H54 (cell line): ENCODE measurements at regions not wholly inside any gene's neighbourhood (a gene's known extent, or its start where the extent isn't known, plus 50 kb on each side); places are given as distances from the start of the nearest gene placed in this dataset.
A peak's percentile ranks its signal among the peaks of the same experiment; 100 is the strongest.

Experiments
- DNase-seq: peaks from one replicate; pipeline ENCODE4 v3.0.0; 2011; ENCODE audit warnings: low spot score, mixed read lengths; ENCODE audit not compliant: insufficient read length
- FAIRE-seq: peaks from 3 replicates; lab custom pipeline; 2011; peaks lifted over from hg19 to GRCh38; lab: Jason Lieb, UNC
- POLR2A ChIP-seq: IDR thresholded peaks from 2 replicates; pipeline ENCODE4 v1.6.1; 2011; ENCODE audit warnings: low read depth, mild to moderate bottlenecking, low read length

DNA sequence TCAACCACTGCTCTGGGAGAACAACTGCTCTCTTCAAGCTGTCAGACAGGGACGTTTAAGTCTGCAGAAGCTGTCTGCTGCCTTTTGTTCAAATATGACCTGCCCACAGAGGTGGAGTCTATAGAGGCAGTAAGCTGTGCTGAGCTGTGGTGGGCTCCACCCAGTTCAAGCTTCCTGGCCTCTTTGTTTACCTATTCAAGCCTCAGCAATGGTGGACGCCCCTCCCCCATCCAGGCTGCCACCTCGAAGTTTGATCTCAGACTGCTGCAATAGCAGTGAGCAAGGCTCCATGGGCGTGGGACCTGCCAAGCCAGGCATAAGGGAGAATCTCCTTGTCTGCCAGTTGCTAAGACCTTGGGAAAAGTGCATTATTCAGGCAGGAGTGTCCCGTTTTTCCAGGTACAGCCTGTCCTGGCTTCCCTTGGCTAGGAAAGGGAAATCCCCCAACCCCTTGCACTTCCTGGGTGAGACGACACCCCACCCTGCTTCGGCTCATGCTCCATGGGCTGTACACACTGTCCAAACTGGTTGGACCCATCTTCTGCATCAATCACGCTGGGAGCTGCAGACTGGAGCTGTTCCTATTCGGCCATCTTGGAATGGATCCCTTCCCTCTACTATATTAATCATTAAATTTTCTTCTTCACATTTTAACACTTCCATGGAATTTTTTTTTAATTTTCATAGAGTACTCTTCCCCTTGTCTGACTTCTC, 167.0 kb upstream of the UBE2E2 start:
- no peak for FAIRE-seq

GRCh38 chr3:23036728-23037127, 166.4 kb upstream of the UBE2E2 start:
- no peak for TF ChIP-seq POLR2A
- DNase-seq: no peak

More for the DNA sequence above, 167.0 kb upstream of the UBE2E2 start:
- DNase-seq: no peak
- no peak for TF ChIP-seq POLR2A

GRCh38 chr3:23038471-23038870, 164.7 kb upstream of the UBE2E2 start:
- FAIRE-seq (no peak), DNase-seq (no peak)
- no peak for TF ChIP-seq POLR2A

More at GRCh38 chr3:23036728-23037127, 166.4 kb upstream of the UBE2E2 start:
- FAIRE-seq: no peak

- no peak for DNase-seq
- FAIRE-seq: no peak
- no peak for TF ChIP-seq POLR2A
These were observed 161.0 kb upstream of the UBE2E2 start for GRCh38 chr3:23041918-23042696.

GRCh38 chr3:23044463-23044862, 158.7 kb upstream of the UBE2E2 start:
- FAIRE-seq (no peak), DNase-seq (no peak)
- TF ChIP-seq POLR2A: no peak

- no peak for TF ChIP-seq POLR2A
- DNase-seq: no peak
- no peak for FAIRE-seq
These were observed 156.6 kb upstream of the UBE2E2 start for GRCh38 chr3:23046536-23046935.

GRCh38 chr3:23051240-23052140, 151.6 kb upstream of the UBE2E2 start:
- TF ChIP-seq POLR2A: no peak
- FAIRE-seq (no peak), DNase-seq (no peak)

- no peak for DNase-seq
- no peak for FAIRE-seq
- no peak for TF ChIP-seq POLR2A
These were observed 150.9 kb upstream of the UBE2E2 start for GRCh38 chr3:23052208-23052607.

DNA sequence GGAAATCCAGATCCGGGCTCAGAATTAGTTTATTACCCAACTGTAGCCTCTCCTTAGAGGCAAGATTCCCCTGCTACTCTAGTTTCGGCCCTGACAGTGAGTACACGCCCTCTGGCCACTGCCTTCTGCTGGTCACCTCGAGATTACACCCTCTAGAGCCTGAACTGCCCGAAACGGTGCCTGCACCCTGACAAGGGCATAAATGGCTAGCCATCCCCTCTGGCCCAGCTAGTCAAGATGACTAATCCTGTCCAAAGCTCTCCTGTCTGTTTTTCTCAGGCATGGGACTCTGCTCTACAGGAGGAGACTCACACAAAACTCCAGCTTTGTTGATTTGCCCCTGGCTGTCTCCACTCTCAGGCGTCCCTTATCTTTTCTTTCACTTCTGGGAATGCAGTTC, 150.5 kb upstream of the UBE2E2 start:
- no peak for TF ChIP-seq POLR2A
- FAIRE-seq (no peak), DNase-seq (no peak)

GRCh38 chr3:23055733-23056376, 147.3 kb upstream of the UBE2E2 start:
- FAIRE-seq (peak; percentile 81), DNase-seq (no peak)
- no peak for TF ChIP-seq POLR2A

- DNase-seq (no peak), FAIRE-seq (no peak)
- TF ChIP-seq POLR2A: no peak
These were observed 140.5 kb upstream of the UBE2E2 start for GRCh38 chr3:23062582-23062981.

GRCh38 chr3:23062982-23063381, 140.1 kb upstream of the UBE2E2 start:
- FAIRE-seq (no peak), DNase-seq (no peak)
- no peak for TF ChIP-seq POLR2A

GRCh38 chr3:23067116-23067515, 136.0 kb upstream of the UBE2E2 start:
- no peak for DNase-seq
- FAIRE-seq: no peak
- TF ChIP-seq POLR2A: no peak

DNA sequence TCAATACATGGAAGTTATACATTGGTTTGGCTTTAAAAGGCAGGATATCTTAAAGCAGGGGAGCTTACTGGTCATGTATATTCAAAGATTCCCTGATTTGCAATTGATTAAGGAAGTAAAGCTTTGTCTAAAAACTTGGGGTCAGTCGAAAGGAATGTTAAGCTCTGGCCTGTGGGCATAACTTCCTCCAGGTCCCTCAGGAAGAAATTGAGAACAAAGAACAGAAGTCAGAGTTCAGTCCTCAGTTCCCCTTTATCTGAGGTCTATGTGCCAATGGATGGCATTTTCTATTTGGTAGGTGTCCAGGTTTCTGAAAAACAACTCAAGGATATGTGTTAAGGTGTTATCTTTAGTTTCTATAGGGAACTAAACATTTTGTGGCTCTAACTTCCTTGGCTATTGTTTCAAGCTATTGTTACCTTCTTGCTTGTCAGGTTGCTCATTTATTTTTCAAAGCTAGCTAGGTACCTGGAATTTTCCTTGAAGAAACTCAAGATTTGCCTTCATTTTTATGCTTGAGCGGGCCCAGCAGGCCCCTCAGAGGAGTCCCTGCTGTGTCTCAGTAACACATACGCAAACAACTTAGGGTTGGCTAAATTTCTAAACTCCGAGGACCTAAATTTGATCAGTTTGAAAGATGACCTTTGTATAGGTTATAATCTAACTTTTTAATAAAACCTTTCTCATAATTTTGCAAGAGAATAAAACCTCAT, 135.0 kb upstream of the UBE2E2 start:
- FAIRE-seq: no peak
- no peak for DNase-seq
- TF ChIP-seq POLR2A: no peak
